Loucy (cell line): ENCODE measurements at regions not wholly inside any gene's neighbourhood (a gene's known extent, or its start where the extent isn't known, plus 50 kb on each side); places are given as distances from the start of the nearest gene placed in this dataset.

ENCODE experiments used
- CTCF ChIP-seq: fragments of 200-600 bp; sonication (generic); conservative IDR thresholded peaks from 2 replicates; pipeline ENCODE4 v1.5.1; 2014; ENCODE audit warnings: mild to moderate bottlenecking, antibody characterized with exemption, low read length
- EZH2phosphoT487 ChIP-seq: fragments of 200-600 bp; IDR thresholded peaks from 2 replicates; pipeline ENCODE4 v1.6.1; 2018; ENCODE audit warnings: antibody characterized with exemption, mild to moderate bottlenecking, moderate library complexity, borderline replicate concordance

- TF ChIP-seq CTCF (no peak), EZH2phosphoT487 (no peak)
These were observed 524.5 kb downstream of the GALC start for GRCh38 chr14:87468531-87468930.
